ENCODE measurements at regions not wholly inside any gene's neighbourhood (a gene's known extent, or its start where the extent isn't known, plus 50 kb on each side); places are given as distances from the start of the nearest gene placed in this dataset.

GRCh38 chr16:64138006-64138405, 983.9 kb downstream of the CDH11 start:
- DNase-seq: no peak
- peaks cover 5% of the 10 kb centered on the region for H3K9me3 Mint-ChIP-seq (ENCODE audit: low read depth)
- no peaks in the 10 kb centered on the region for H3K36me3 Mint-ChIP-seq
- H3K27ac Mint-ChIP-seq: no peak overlapping the region
- ATAC-seq: no peak
- no peaks in the 10 kb centered on the region for H3K4me1 Mint-ChIP-seq
- no peak overlapping the region for H3K4me3 Mint-ChIP-seq
- no peaks in the 10 kb centered on the region for H3K27me3 Mint-ChIP-seq
- CTCF ChIA-PET: no interaction called here

- no peak for ATAC-seq
- Mint-ChIP-seq H3K27me3 (no peaks in the 10 kb centered on the region), H3K4me1 (no peaks in the 10 kb centered on the region), H3K27ac (no peak overlapping the region), H3K36me3 (no peaks in the 10 kb centered on the region), H3K9me3 (ENCODE audit: low read depth) (peaks cover 14% of the 10 kb centered on the region), H3K4me3 (no peak overlapping the region)
- DNase-seq: no peak
- CTCF ChIA-PET: no interaction called here
These were observed 985.1 kb downstream of the CDH11 start for GRCh38 chr16:64136743-64137142.

- DNase-seq: no peak
- ATAC-seq: no peak
- Mint-ChIP-seq H3K27ac (no peak overlapping the region), H3K27me3 (no peaks in the 10 kb centered on the region), H3K4me3 (no peak overlapping the region), H3K36me3 (no peaks in the 10 kb centered on the region), H3K4me1 (no peaks in the 10 kb centered on the region), H3K9me3 (ENCODE audit: low read depth) (peaks cover 14% of the 10 kb centered on the region)
- CTCF ChIA-PET: no interaction called here
These were observed 985.5 kb downstream of the CDH11 start for GRCh38 chr16:64136314-64136713.

DNA sequence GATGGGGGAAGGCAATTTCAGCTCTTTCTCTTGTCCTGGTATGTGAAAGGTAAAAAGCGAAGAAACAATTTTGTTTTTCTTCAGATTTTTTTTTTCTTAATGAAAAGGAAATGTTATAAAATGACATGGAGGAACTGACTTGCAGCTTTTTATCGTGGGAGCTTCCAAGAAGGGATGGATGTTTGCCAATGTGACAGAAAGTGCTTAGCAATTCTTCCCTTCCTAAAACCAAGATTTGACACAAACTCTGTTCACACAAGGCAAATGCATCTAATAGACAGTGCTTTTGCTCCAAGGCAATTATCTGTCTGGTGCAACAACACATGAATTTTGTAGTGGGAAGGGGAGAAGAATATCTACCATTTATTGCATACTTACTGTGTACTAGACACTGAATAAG, 988.5 kb downstream of the CDH11 start:
- Mint-ChIP-seq H3K4me1 (no peaks in the 10 kb centered on the region), H3K27me3 (no peaks in the 10 kb centered on the region), H3K4me3 (no peak overlapping the region), H3K27ac (no peak overlapping the region), H3K9me3 (ENCODE audit: low read depth) (peaks cover 22% of the 10 kb centered on the region), H3K36me3 (no peaks in the 10 kb centered on the region)
- CTCF ChIA-PET: no interaction called here
- DNase-seq (no peak), ATAC-seq (no peak)

- CTCF ChIA-PET: no interaction called here
- H3K27ac Mint-ChIP-seq: no peak overlapping the region
- no peaks in the 10 kb centered on the region for H3K4me1 Mint-ChIP-seq
- H3K36me3 Mint-ChIP-seq: no peaks in the 10 kb centered on the region
- peaks cover 22% of the 10 kb centered on the region for H3K9me3 Mint-ChIP-seq (ENCODE audit: low read depth)
- ATAC-seq (no peak), DNase-seq (no peak)
- no peaks in the 10 kb centered on the region for H3K27me3 Mint-ChIP-seq
- H3K4me3 Mint-ChIP-seq: no peak overlapping the region
These were observed 989.0 kb downstream of the CDH11 start for GRCh38 chr16:64132759-64133361.

DNA sequence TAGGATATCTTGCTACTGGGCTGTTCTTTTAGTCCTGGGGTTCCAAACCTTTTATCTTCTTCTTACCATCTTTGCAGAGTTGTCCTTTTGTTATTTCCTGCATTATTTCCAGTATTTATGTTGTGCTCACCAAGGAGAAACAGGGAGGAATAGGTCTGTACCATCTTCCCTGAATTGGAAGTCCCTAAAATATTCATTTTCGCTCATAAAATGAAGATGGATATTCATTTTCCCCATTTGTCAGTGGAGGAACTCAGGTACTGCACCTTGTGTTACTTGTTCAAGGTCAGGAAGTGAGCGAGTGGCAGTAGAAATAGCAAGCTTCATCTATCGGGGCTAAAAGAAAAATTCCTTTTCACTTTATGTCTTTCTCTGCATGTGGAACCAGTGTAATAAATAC, 989.7 kb downstream of the CDH11 start:
- Mint-ChIP-seq H3K27me3 (no peaks in the 10 kb centered on the region), H3K4me3 (no peak overlapping the region), H3K36me3 (no peaks in the 10 kb centered on the region), H3K9me3 (ENCODE audit: low read depth) (peaks cover 22% of the 10 kb centered on the region), H3K27ac (no peak overlapping the region), H3K4me1 (no peaks in the 10 kb centered on the region)
- CTCF ChIA-PET: no interaction called here
- no peak for ATAC-seq
- DNase-seq: no peak

- peaks cover 22% of the 10 kb centered on the region for H3K9me3 Mint-ChIP-seq (ENCODE audit: low read depth)
- no peaks in the 10 kb centered on the region for H3K36me3 Mint-ChIP-seq
- H3K4me1 Mint-ChIP-seq: no peaks in the 10 kb centered on the region
- no peak overlapping the region for H3K4me3 Mint-ChIP-seq
- no peaks in the 10 kb centered on the region for H3K27me3 Mint-ChIP-seq
- ATAC-seq (no peak), DNase-seq (no peak)
- H3K27ac Mint-ChIP-seq: no peak overlapping the region
- CTCF ChIA-PET: no interaction called here
These were observed 990.4 kb downstream of the CDH11 start for GRCh38 chr16:64131423-64131822.

- CTCF ChIA-PET: no interaction called here
- Mint-ChIP-seq H3K9me3 (ENCODE audit: low read depth) (peaks cover 19% of the 10 kb centered on the region), H3K27ac (no peak overlapping the region)
These were observed 991.7 kb downstream of the CDH11 start for GRCh38 chr16:64130140-64130539.

GRCh38 chr16:64122177-64122576, 999.7 kb downstream of the CDH11 start:
- DNase-seq (no peak), ATAC-seq (no peak)
- CTCF ChIA-PET: no interaction called here
- Mint-ChIP-seq H3K4me3 (no peak overlapping the region), H3K36me3 (no peaks in the 10 kb centered on the region), H3K27me3 (no peaks in the 10 kb centered on the region), H3K9me3 (ENCODE audit: low read depth) (peaks cover 6% of the 10 kb centered on the region), H3K4me1 (no peaks in the 10 kb centered on the region), H3K27ac (no peak overlapping the region)

More at GRCh38 chr16:64130140-64130539, 991.7 kb downstream of the CDH11 start:
- Mint-ChIP-seq H3K4me3 (no peak overlapping the region), H3K4me1 (no peaks in the 10 kb centered on the region), H3K36me3 (no peaks in the 10 kb centered on the region), H3K27me3 (no peaks in the 10 kb centered on the region)
- ATAC-seq (no peak), DNase-seq (no peak)

DNA sequence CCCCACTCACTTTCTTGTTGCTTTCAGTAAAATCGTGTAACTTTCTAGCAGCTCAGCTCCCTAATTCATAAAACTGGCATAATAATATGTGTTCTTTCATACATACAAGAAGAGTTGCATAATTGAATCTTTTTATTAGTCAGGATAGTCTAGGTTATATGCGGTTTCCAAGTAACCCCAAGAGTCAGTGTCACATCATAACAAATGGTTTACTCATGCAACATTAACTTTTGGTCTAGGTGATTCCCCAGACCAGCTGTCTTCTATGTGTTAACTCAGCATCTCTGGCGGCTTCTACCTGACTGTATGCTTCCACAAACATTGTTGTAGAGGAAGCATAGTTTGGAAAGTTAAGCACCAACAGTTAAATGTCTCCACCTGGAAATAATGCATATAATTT, 1000.4 kb downstream of the CDH11 start:
- no peak overlapping the region for H3K4me3 Mint-ChIP-seq
- H3K36me3 Mint-ChIP-seq: no peaks in the 10 kb centered on the region
- peaks cover 6% of the 10 kb centered on the region for H3K9me3 Mint-ChIP-seq (ENCODE audit: low read depth)
- no peaks in the 10 kb centered on the region for H3K4me1 Mint-ChIP-seq
- ATAC-seq (no peak), DNase-seq (no peak)
- no peak overlapping the region for H3K27ac Mint-ChIP-seq
- CTCF ChIA-PET: no interaction called here
- H3K27me3 Mint-ChIP-seq: no peaks in the 10 kb centered on the region

GRCh38 chr16:64116151-64116550, 1005.7 kb downstream of the CDH11 start:
- Mint-ChIP-seq H3K4me3 (no peak overlapping the region), H3K9me3 (ENCODE audit: low read depth) (peaks cover 10% of the 10 kb centered on the region), H3K27ac (no peak overlapping the region), H3K36me3 (no peaks in the 10 kb centered on the region), H3K27me3 (no peaks in the 10 kb centered on the region), H3K4me1 (no peaks in the 10 kb centered on the region)
- CTCF ChIA-PET: no interaction called here
- no peak for DNase-seq
- no peak for ATAC-seq

DNA sequence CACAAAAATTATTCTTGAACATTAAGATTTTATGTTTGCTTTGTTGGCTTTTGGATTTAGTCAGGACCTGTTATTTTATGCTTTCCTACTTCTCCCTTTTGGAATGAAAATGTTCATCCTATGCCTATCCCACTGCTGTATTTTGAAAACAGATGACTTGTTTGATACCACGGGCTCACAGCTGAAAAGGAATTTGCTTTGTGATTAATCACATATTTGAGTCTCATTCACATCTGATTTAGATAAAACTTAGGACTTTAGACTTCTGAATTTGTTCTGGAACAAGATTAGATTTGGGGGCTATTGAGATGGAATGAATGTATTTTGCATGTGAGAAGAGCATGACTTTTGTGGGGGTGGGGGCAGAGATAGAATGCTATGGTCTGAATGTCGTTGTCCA, 1012.6 kb downstream of the CDH11 start:
- H3K27me3 Mint-ChIP-seq: no peaks in the 10 kb centered on the region
- no peaks in the 10 kb centered on the region for H3K36me3 Mint-ChIP-seq
- DNase-seq (no peak), ATAC-seq (no peak)
- H3K27ac Mint-ChIP-seq: no peak overlapping the region
- peaks cover 12% of the 10 kb centered on the region for H3K9me3 Mint-ChIP-seq (ENCODE audit: low read depth)
- H3K4me1 Mint-ChIP-seq: no peaks in the 10 kb centered on the region
- H3K4me3 Mint-ChIP-seq: no peak overlapping the region
- CTCF ChIA-PET: no interaction called here

- DNase-seq (no peak), ATAC-seq (no peak)
- Mint-ChIP-seq H3K27ac (no peak overlapping the region), H3K4me3 (no peak overlapping the region), H3K9me3 (ENCODE audit: low read depth) (peaks cover 9% of the 10 kb centered on the region), H3K36me3 (no peaks in the 10 kb centered on the region), H3K4me1 (no peaks in the 10 kb centered on the region), H3K27me3 (no peaks in the 10 kb centered on the region)
- CTCF ChIA-PET: no interaction called here
These were observed 1019.2 kb downstream of the CDH11 start for GRCh38 chr16:64102654-64103053.

- CTCF ChIA-PET: no interaction called here
These were observed 1023.4 kb downstream of the CDH11 start for GRCh38 chr16:64098451-64098850.

DNA sequence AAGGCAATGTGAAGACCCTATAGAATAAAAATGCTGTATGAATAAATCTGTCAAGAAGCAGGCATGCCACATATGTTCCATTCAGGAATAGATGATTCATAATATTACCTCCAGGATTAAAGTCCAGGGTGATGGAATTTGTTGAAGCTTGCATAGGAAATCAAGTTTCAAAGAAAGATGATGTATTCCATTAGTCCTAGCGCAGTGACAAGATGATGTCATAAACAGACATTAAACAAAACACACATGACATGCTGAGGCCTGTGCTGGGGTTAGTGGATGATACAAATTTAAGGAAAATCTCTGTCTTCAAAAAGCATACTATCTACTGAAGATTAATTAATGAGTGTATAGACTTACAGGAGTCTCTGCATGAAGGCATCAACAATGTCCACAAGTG, 1025.2 kb downstream of the CDH11 start:
- Mint-ChIP-seq H3K36me3 (no peaks in the 10 kb centered on the region), H3K4me1 (no peaks in the 10 kb centered on the region), H3K9me3 (ENCODE audit: low read depth) (peaks cover 23% of the 10 kb centered on the region), H3K27ac (no peak overlapping the region), H3K4me3 (no peak overlapping the region), H3K27me3 (no peaks in the 10 kb centered on the region)
- no peak for DNase-seq
- ATAC-seq: no peak
- CTCF ChIA-PET: no interaction called here

More at GRCh38 chr16:64098451-64098850, 1023.4 kb downstream of the CDH11 start:
- ATAC-seq: no peak
- no peak overlapping the region for H3K27ac Mint-ChIP-seq
- no peaks in the 10 kb centered on the region for H3K36me3 Mint-ChIP-seq
- H3K27me3 Mint-ChIP-seq: no peaks in the 10 kb centered on the region
- H3K4me1 Mint-ChIP-seq: no peaks in the 10 kb centered on the region
- H3K4me3 Mint-ChIP-seq: no peak overlapping the region
- H3K9me3 Mint-ChIP-seq (ENCODE audit: low read depth): peaks cover 20% of the 10 kb centered on the region
- no peak for DNase-seq
